Nephron (organoid): ENCODE measurements at regions not wholly inside any gene's neighbourhood (a gene's known extent, or its start where the extent isn't known, plus 50 kb on each side); places are given as distances from the start of the nearest gene placed in this dataset.
"Not testable (repeated sequence)": the region's sequence is repeated elsewhere in the genome, so short reads cannot be mapped to it uniquely, and the experiment has no call there.

Experiments
- H3K27ac Mint-ChIP-seq, 3 experiments: 2 replicates each; pipeline ENCODE4 v1.8.0; 2020; ENCODE audit warnings: mixed read lengths in 3 of 3, mild to moderate bottlenecking in 2 of 3, moderate library complexity in 1 of 3
- H3K27me3 Mint-ChIP-seq: 2 replicates; pipeline ENCODE4 v1.8.0; 2021; ENCODE audit warnings: low read depth, mild to moderate bottlenecking, moderate library complexity, mixed read lengths
- H3K36me3 Mint-ChIP-seq: 2 replicates; pipeline ENCODE4 v1.8.0; 2020; ENCODE audit warnings: low read depth, mixed read lengths
- H3K4me1 Mint-ChIP-seq: 2 replicates; pipeline ENCODE4 v1.8.0; 2020; ENCODE audit warnings: mixed read lengths
- H3K4me3 Mint-ChIP-seq, 3 experiments: 2 replicates each; pipeline ENCODE4 v1.8.0; 2020; ENCODE audit warnings: mild to moderate bottlenecking in 3 of 3, mixed read lengths in 3 of 3, moderate library complexity in 2 of 3
- H3K9me3 Mint-ChIP-seq: 2 replicates; pipeline ENCODE4 v1.8.0; 2020; ENCODE audit warnings: mixed read lengths
- TF ChIP-seq, protein P1 (sequence below), 3 experiments: fragments of 200-600 bp; sonication (generic); IDR thresholded peaks; one replicate each; pipeline ENCODE4 v1.5.0; 2021; ENCODE audit warnings: antibody characterized with exemption in 3 of 3; ENCODE audit not compliant: unreplicated experiment in 3 of 3

DNA sequence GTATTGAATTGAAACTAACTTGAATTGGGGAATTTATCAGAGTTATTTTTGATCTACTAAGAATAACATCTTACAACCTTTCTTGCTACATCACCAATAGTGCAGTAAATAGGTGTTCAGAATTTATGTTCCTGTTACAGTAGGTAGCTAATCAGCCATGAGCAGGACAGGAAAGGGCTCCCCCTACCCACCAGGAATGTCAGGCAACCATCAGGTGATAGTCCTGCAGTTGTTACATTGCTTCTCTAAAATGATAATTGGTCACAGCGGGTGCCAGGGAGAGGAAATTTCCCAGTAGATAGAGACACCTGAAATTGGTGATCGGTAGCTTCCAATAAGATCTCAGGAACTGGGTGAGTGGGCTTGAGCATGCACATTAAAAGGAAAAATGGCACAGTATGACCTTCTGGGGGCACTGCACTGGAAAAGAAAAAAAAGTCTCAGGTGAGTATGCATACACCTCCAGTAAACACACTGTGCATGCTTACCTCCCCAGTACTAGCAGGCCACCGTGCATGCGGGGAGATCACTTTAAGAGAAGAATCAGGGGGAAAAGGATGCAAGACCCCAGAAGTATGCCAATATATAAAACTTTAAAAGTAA, 1092.0 kb upstream of the LRRTM1 start:
- no peak overlapping the region for H3K4me3 Mint-ChIP-seq

DNA sequence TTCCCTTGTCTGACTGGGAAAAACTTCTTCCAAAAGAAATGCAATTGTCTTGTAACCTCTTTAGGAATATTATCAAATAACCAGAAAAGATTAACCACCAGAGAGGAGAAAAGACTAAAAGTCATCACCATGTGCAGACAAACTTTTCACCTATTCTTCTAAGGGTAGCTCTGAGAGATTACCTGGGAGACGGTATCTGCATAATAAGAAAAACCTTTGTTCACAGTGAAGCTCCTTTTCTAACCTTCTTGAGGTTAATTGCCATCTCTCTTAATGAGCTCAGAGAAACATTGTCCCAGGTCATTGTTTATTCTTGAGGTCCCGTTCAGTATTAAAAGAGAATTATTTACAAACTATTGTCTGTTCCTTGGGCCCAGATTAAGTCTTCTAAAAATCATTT, 1091.2 kb upstream of the LRRTM1 start:
- TF ChIP-seq, protein P1, sequence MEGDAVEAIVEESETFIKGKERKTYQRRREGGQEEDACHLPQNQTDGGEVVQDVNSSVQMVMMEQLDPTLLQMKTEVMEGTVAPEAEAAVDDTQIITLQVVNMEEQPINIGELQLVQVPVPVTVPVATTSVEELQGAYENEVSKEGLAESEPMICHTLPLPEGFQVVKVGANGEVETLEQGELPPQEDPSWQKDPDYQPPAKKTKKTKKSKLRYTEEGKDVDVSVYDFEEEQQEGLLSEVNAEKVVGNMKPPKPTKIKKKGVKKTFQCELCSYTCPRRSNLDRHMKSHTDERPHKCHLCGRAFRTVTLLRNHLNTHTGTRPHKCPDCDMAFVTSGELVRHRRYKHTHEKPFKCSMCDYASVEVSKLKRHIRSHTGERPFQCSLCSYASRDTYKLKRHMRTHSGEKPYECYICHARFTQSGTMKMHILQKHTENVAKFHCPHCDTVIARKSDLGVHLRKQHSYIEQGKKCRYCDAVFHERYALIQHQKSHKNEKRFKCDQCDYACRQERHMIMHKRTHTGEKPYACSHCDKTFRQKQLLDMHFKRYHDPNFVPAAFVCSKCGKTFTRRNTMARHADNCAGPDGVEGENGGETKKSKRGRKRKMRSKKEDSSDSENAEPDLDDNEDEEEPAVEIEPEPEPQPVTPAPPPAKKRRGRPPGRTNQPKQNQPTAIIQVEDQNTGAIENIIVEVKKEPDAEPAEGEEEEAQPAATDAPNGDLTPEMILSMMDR (IDR thresholded peaks at IDR 0.05; ENCODE audit: unreplicated experiment in 3 of 3), result no peak
- H3K4me3 Mint-ChIP-seq, result no peak overlapping the region
- H3K27me3 Mint-ChIP-seq, result no peaks in the 10 kb centered on the region
- H3K36me3 Mint-ChIP-seq, result no peaks in the 10 kb centered on the region
- no peaks in the 10 kb centered on the region for H3K4me1 Mint-ChIP-seq
- H3K9me3 Mint-ChIP-seq, result no peaks in the 10 kb centered on the region
- H3K27ac Mint-ChIP-seq, result no peak overlapping the region

More for the DNA sequence above, 1092.0 kb upstream of the LRRTM1 start:
- no peaks in the 10 kb centered on the region for H3K4me1 Mint-ChIP-seq
- H3K36me3 Mint-ChIP-seq, result no peaks in the 10 kb centered on the region
- H3K27me3 Mint-ChIP-seq, result no peaks in the 10 kb centered on the region
- H3K27ac Mint-ChIP-seq, result no peak overlapping the region
- TF ChIP-seq, protein P1 (IDR thresholded peaks at IDR 0.05; ENCODE audit: unreplicated experiment in 3 of 3), result no peak
- H3K9me3 Mint-ChIP-seq, result no peaks in the 10 kb centered on the region

DNA sequence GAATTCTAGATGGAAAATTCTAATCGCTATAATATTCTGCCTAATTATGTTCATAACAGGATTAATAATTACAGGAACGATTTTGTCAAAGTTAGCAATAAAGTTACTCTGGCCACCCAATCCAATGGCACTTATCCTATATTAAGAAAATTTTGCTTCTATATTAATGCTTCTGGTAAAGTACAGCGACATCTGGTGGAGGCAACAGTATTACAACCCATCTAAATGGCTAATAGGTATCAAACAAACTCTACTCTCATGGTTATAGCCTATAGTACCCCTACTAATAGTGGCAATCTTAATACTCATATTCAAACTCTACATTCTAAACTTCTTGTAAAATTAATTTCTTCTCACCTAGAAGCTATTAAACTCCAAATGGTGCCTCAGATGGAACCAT, 1084.7 kb upstream of the LRRTM1 start:
- Mint-ChIP-seq H3K9me3 (peaks cover 13% of the 10 kb centered on the region), H3K4me3 (no peak overlapping the region), H3K36me3 (no peaks in the 10 kb centered on the region), H3K27ac (no peak overlapping the region), H3K27me3 (no peaks in the 10 kb centered on the region), H3K4me1 (no peaks in the 10 kb centered on the region)
- TF ChIP-seq, protein P1 (IDR thresholded peaks at IDR 0.05; ENCODE audit: unreplicated experiment in 3 of 3), result no peak

DNA sequence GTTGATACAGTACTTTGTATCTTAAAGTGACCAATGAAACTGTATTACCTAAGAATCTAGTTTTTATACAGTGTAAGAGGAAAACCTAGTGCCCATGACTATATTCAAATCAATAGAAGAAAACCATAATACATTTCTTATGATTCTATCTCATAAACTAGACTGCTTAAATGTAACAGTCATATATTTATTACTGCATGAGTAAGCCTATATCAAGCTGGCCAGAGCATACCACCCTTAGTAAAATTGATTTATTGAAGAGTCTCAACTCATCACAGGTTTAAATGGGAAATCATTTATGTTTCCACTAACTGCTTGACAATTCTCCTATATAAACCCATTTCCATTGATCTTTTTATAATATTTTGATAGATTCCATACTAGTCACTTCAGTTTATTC, 1059.2 kb upstream of the LRRTM1 start:
- H3K4me3 Mint-ChIP-seq, result no peak overlapping the region
- no peaks in the 10 kb centered on the region for H3K27me3 Mint-ChIP-seq
- TF ChIP-seq, protein P1 (IDR thresholded peaks at IDR 0.05; ENCODE audit: unreplicated experiment in 3 of 3), result no peak
- no peaks in the 10 kb centered on the region for H3K36me3 Mint-ChIP-seq
- H3K4me1 Mint-ChIP-seq, result no peaks in the 10 kb centered on the region
- H3K27ac Mint-ChIP-seq, result no peak overlapping the region
- H3K9me3 Mint-ChIP-seq, result peaks cover 11% of the 10 kb centered on the region

DNA sequence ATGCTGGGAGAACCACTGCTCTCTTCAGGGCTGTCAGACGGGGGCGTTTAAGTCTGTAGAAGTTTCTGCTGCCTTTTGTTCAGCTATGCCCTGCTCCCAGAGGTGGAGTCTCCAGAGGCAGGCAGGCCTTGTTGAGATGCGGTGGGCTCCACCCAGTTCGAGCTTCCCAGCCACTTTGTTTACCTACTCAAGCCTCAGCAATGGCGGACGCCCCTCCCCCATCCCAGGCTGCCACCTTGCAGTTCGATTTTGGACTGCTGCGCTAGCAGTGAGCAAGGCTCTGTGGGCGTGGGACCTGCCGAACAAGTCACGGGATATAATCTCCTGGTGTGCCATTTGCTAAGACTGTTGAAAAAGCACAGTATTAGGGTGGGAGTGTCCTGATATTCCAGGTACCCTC, 1057.9 kb upstream of the LRRTM1 start:
- H3K4me1 Mint-ChIP-seq, H3K4me3 Mint-ChIP-seq, H3K27me3 Mint-ChIP-seq, H3K36me3 Mint-ChIP-seq, H3K27ac Mint-ChIP-seq: not testable (repeated sequence)
- peaks cover 15% of the 10 kb centered on the region for H3K9me3 Mint-ChIP-seq

DNA sequence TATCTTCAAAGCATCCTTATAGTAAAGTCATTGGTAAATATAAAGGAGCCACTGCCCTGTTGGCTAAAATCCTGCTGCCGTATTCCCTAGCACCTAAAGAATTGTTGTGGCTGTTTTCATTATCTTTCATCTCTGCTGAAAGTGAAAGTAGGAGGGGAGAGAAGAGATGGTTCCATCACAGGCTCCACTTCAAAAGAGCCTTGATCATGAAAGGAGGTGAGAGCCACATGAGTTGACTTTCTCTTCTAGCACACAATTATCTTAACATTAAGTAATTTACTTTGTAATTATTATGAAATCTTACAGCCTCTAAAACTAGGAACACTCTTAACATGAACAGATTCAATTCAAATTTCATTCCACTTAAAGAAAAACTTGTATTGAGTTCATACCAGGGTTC, 1050.9 kb upstream of the LRRTM1 start:
- Mint-ChIP-seq H3K27ac (no peak overlapping the region), H3K4me1 (no peaks in the 10 kb centered on the region), H3K36me3 (no peaks in the 10 kb centered on the region), H3K9me3 (peaks cover 20% of the 10 kb centered on the region), H3K4me3 (no peak overlapping the region), H3K27me3 (no peaks in the 10 kb centered on the region)
- TF ChIP-seq, protein P1 (IDR thresholded peaks at IDR 0.05; ENCODE audit: unreplicated experiment in 3 of 3), result no peak
